HCT116 (cell line): ENCODE measurements at regions not wholly inside any gene's neighbourhood (a gene's known extent, or its start where the extent isn't known, plus 50 kb on each side); places are given as distances from the start of the nearest gene placed in this dataset.

Source experiments
- ATAC-seq: fragments of 200-7000 bp; cut with Tn5 transposase; 2 replicates; pipeline ENCODE4 v1.9.1; 2020; ENCODE audit warnings: mild to moderate bottlenecking, moderate library complexity
- BruUV-seq: library from RNA; stranded (reverse); fragments of 400-500 nt; replicated peaks from 2 replicates; lab custom pipeline; 2021; lab: Mats Ljungman, UMichigan
- CTCF ChIA-PET: fragments of 300-600 bp; sonication (Branson Sonifier 250); formaldehyde crosslinking; loops from one replicate; lab custom pipeline; 2021; ENCODE audit warnings: antibody characterized with exemption; lab: Charles Lee
- POLR2A ChIA-PET: fragments of 300-600, 350-600 bp; sonication (Branson Sonifier 250); formaldehyde crosslinking; loops from one replicate; lab custom pipeline; 2021; ENCODE audit warnings: antibody characterized with exemption; lab: Charles Lee
- RAD21 ChIA-PET, 2 experiments: fragments of 300-600 bp; sonication (Branson Sonifier 250); formaldehyde crosslinking; loops; one replicate each; lab custom pipeline; 2023; ENCODE audit warnings: low total read pairs in 2 of 2; ENCODE audit not compliant: uncharacterized antibody in 2 of 2, unreplicated experiment in 2 of 2, low non-redundant PET in 1 of 2; lab: Charles Lee
- DNase-seq: peaks from one replicate; pipeline ENCODE4 v3.0.0-alpha.2; 2010; ENCODE audit warnings: low read depth, low spot score
- H2AFZ ChIP-seq: fragments of 200-600 bp; shearing (Covaris generic), sonication (generic); 2 replicates; pipeline ENCODE4 v1.6.1; 2017; ENCODE audit warnings: low read depth, mixed run types, mixed read lengths, antibody characterized with exemption, low read length; ENCODE audit not compliant: poor library complexity, severe bottlenecking
- H3K27ac ChIP-seq: 2 replicates; pipeline ENCODE4 v1.5.1; 2012; ENCODE audit warnings: low read depth, low read length
- H3K27me3 ChIP-seq: fragments of 200-600 bp; sonication (generic); 2 replicates; pipeline ENCODE4 v1.6.1; 2016; ENCODE audit warnings: mixed run types, low read length, mixed read lengths; ENCODE audit not compliant: insufficient read depth
- H3K36me3 ChIP-seq, 2 experiments: fragments of 200-500 bp in 1 of 2; fragments of 200-600 bp in 1 of 2; sonication (Bioruptor generic) in 1 of 2; sonication (generic) in 1 of 2; 2 replicates each; pipeline versions ENCODE4 v1.5.1 to v1.6.1; 2014 to 2016; ENCODE audit warnings: low read length in 2 of 2, inconsistent platforms in 1 of 2, mixed read lengths in 1 of 2, mixed run types in 1 of 2; ENCODE audit not compliant: insufficient read depth in 2 of 2, control insufficient read depth in 1 of 2
- H3K4me1 ChIP-seq, 2 experiments: fragments of 200-600 bp in 1 of 2; sonication (generic) in 1 of 2; 2 replicates each; pipeline versions ENCODE4 v1.5.1 to v1.6.1; 2012 to 2017; ENCODE audit warnings: low read length in 2 of 2, inconsistent platforms in 1 of 2, mild to moderate bottlenecking in 1 of 2, mixed read lengths in 1 of 2, mixed run types in 1 of 2, moderate library complexity in 1 of 2; ENCODE audit not compliant: insufficient read depth in 2 of 2, control insufficient read depth in 1 of 2
- H3K4me2 ChIP-seq: fragments of 200-600 bp; sonication (generic); 2 replicates; pipeline ENCODE4 v1.6.1; 2017; ENCODE audit warnings: mixed run types, low read length, mixed read lengths
- H3K4me3 ChIP-seq, 2 experiments: fragments of 200-600 bp in 1 of 2; sonication (generic) in 1 of 2; replicated peaks in 1 of 2; 2 replicates each; pipeline ENCODE4 v1.5.1; 2011 to 2016; ENCODE audit warnings: low read length in 2 of 2, control low read depth in 1 of 2, low read depth in 1 of 2, mild to moderate bottlenecking in 1 of 2, mixed read lengths in 1 of 2, mixed run types in 1 of 2
- H3K79me2 ChIP-seq: fragments of 200-600 bp; sonication (generic); 2 replicates; pipeline ENCODE4 v1.6.1; 2017; ENCODE audit warnings: mild to moderate bottlenecking, mixed run types, low read length, moderate library complexity, mixed read lengths; ENCODE audit not compliant: insufficient read depth
- H3K9ac ChIP-seq: fragments of 200-600 bp; sonication (generic); 2 replicates; pipeline ENCODE4 v1.6.1; 2016; ENCODE audit warnings: low read length, mixed read lengths
- H3K9me2 ChIP-seq: fragments of 200-600 bp; sonication (generic), shearing (Covaris generic); 2 replicates; pipeline ENCODE4 v1.6.1; 2017; ENCODE audit warnings: mixed run types, mild to moderate bottlenecking, moderate library complexity; ENCODE audit not compliant: insufficient read depth
- H3K9me3 ChIP-seq, 2 experiments: fragments of 200-500 bp in 1 of 2; fragments of 200-600 bp in 1 of 2; sonication (Bioruptor generic) in 1 of 2; sonication (generic) in 1 of 2; 2 replicates each; pipeline ENCODE4 v1.6.1; 2014 to 2017; ENCODE audit warnings: low read length in 2 of 2, mixed read lengths in 2 of 2, inconsistent platforms in 1 of 2, low read depth in 1 of 2, mild to moderate bottlenecking in 1 of 2, mixed run types in 1 of 2, moderate library complexity in 1 of 2; ENCODE audit not compliant: control insufficient read depth in 1 of 2, insufficient read depth in 1 of 2
- H4K20me1 ChIP-seq: fragments of 200-600 bp; sonication (generic), shearing (Covaris generic); 2 replicates; pipeline ENCODE4 v1.6.1; 2017; ENCODE audit warnings: mixed run types, mild to moderate bottlenecking, moderate library complexity; ENCODE audit not compliant: insufficient read depth
- CBX3 ChIP-seq: IDR thresholded peaks from 2 replicates; pipeline ENCODE4 v1.6.1; 2012; ENCODE audit warnings: low read depth
- CEBPB ChIP-seq: IDR thresholded peaks from 2 replicates; pipeline ENCODE4 v1.6.1; 2012; ENCODE audit warnings: low read depth
- CTCF ChIP-seq, 3 experiments: fragments of 200-600 bp in 1 of 3; sonication (generic) in 1 of 3; IDR thresholded peaks in 2 of 3; conservative IDR thresholded peaks in 1 of 3; 2 replicates each; pipeline ENCODE4 v1.5.1; 2012 to 2017; ENCODE audit warnings: low read depth in 2 of 3, low read length in 2 of 3, antibody characterized with exemption in 1 of 3, borderline replicate concordance in 1 of 3, control low read depth in 1 of 3, mild to moderate bottlenecking in 1 of 3, mixed read lengths in 1 of 3, mixed run types in 1 of 3, moderate library complexity in 1 of 3; ENCODE audit not compliant: insufficient read depth in 1 of 3
- EGR1 ChIP-seq: IDR thresholded peaks from 2 replicates; pipeline ENCODE4 v1.6.1; 2012; ENCODE audit warnings: low read depth
- ELF1 ChIP-seq: IDR thresholded peaks from 2 replicates; pipeline ENCODE4 v1.6.1; 2012; ENCODE audit warnings: low read depth, borderline replicate concordance
- EZH2phosphoT487 ChIP-seq: fragments of 200-600 bp; IDR thresholded peaks from 2 replicates; pipeline ENCODE4 v1.6.1; 2018; ENCODE audit warnings: antibody characterized with exemption, borderline replicate concordance
- FOSL1 ChIP-seq: IDR thresholded peaks from 2 replicates; pipeline ENCODE4 v1.6.1; 2012; ENCODE audit warnings: low read depth
- JUND ChIP-seq: IDR thresholded peaks from 2 replicates; pipeline ENCODE4 v1.6.1; 2012
- MAX ChIP-seq: IDR thresholded peaks from 2 replicates; pipeline ENCODE4 v1.6.1; 2012
- POLR2A ChIP-seq: IDR thresholded peaks from 2 replicates; pipeline ENCODE4 v1.7.0; 2011; ENCODE audit warnings: borderline replicate concordance; ENCODE audit not compliant: insufficient read depth, insufficient read length; ENCODE audit errors: extremely low read depth
- POLR2AphosphoS5 ChIP-seq: IDR thresholded peaks from 2 replicates; pipeline ENCODE4 v1.6.1; 2011; ENCODE audit warnings: mild to moderate bottlenecking, low read depth, low read length, moderate library complexity
- RAD21 ChIP-seq: IDR thresholded peaks from 2 replicates; pipeline ENCODE4 v1.6.1; 2012; ENCODE audit warnings: low read depth, mild to moderate bottlenecking
- REST ChIP-seq: IDR thresholded peaks from 2 replicates; pipeline ENCODE4 v1.6.1; 2012; ENCODE audit warnings: low read depth
- SIN3A ChIP-seq: IDR thresholded peaks from 2 replicates; pipeline ENCODE4 v1.6.1; 2012; ENCODE audit warnings: low read depth
- SP1 ChIP-seq: IDR thresholded peaks from 2 replicates; pipeline ENCODE4 v1.6.1; 2012; ENCODE audit warnings: low read depth
- SRF ChIP-seq: IDR thresholded peaks from 2 replicates; pipeline ENCODE4 v1.6.1; 2012; ENCODE audit warnings: low read depth
- TCF7L2 ChIP-seq: IDR thresholded peaks from 2 replicates; pipeline ENCODE4 v1.7.0; 2011; ENCODE audit warnings: borderline replicate concordance, inconsistent platforms; ENCODE audit not compliant: insufficient read depth, insufficient read length; ENCODE audit errors: extremely low read depth
- YY1 ChIP-seq: IDR thresholded peaks from 2 replicates; pipeline ENCODE4 v1.6.1; 2011; ENCODE audit warnings: low read length, low read depth, moderate library complexity, mild to moderate bottlenecking; ENCODE audit not compliant: insufficient replicate concordance; ENCODE audit errors: extremely low read depth
- ZBTB33 ChIP-seq: IDR thresholded peaks from 2 replicates; pipeline ENCODE4 v1.6.1; 2011; ENCODE audit warnings: mild to moderate bottlenecking, low read length, moderate library complexity; ENCODE audit not compliant: insufficient replicate concordance; ENCODE audit errors: extremely low read depth
- ZNF274 ChIP-seq: fragments of 200-500 bp; sonication (Bioruptor generic); IDR thresholded peaks from 2 replicates; pipeline ENCODE4 v1.6.1; 2014; ENCODE audit warnings: mild to moderate bottlenecking, low read depth, low read length, inconsistent platforms
- intact Hi-C: fragments of 100-400 bp; cut with micrococcal nuclease; formaldehyde crosslinking; loops from 2 replicates; pipeline ENCODE4 v1.10.0; 2022

GRCh38 chr11:45553383-45553936 lies 112.0 kb downstream of the CHST1 start:
- Histone ChIP-seq H3K36me3 (no peaks in the 10 kb centered on the region), H3K9ac (no peak overlapping the region), H3K79me2 (no peaks in the 10 kb centered on the region), H4K20me1 (no peaks in the 10 kb centered on the region), H3K27me3 (peaks cover 6% of the 10 kb centered on the region; the same call in 1 of the 2 replicates), H3K4me3 (no peak overlapping the region), H3K9me3 (no peaks in the 10 kb centered on the region), H2AFZ (no peak overlapping the region), H3K27ac (no peak overlapping the region), H3K9me2 (no peaks in the 10 kb centered on the region), H3K4me2 (no peak overlapping the region), H3K4me1 (peaks cover 0 to 9% of the 10 kb centered on the region in 2 experiments; a peak in 2 of 4 replicates)
- no TSS peak for BruUV-seq
- ChIA-PET POLR2A (no interaction called here), RAD21 (no interaction called here), CTCF (no interaction called here)
- intact Hi-C loops = no loop called here
- no peak for DNase-seq
- no peak for ATAC-seq
- TF ChIP-seq EZH2phosphoT487 = no peak
- TF ChIP-seq POLR2AphosphoS5 = no peak
- TF ChIP-seq TCF7L2 = no peak
- TF ChIP-seq EGR1 = no peak
- TF ChIP-seq ZBTB33 = no peak
- no peak for TF ChIP-seq SIN3A
- TF ChIP-seq ELF1 = no peak
- no peak for TF ChIP-seq CTCF (IDR thresholded peaks at IDR 0.05 in 2 of 3, conservative IDR thresholded peaks at IDR 0.05 in 1 of 3; ENCODE audit: borderline replicate concordance in 1 of 3, insufficient read depth in 1 of 3, low read depth in 2 of 3, low read length in 2 of 3)
- TF ChIP-seq SRF = no peak
- TF ChIP-seq POLR2A = no peak
- TF ChIP-seq CBX3 = no peak
- TF ChIP-seq SP1 = no peak
- TF ChIP-seq ZNF274 = no peak
- TF ChIP-seq REST = no peak
- TF ChIP-seq CEBPB = no peak
- no peak for TF ChIP-seq RAD21
- no peak for TF ChIP-seq JUND
- no peak for TF ChIP-seq FOSL1
- TF ChIP-seq MAX = no peak
- no peak for TF ChIP-seq YY1
